Epithelial cell of proximal tubule (primary cell): ENCODE measurements at regions not wholly inside any gene's neighbourhood (a gene's known extent, or its start where the extent isn't known, plus 50 kb on each side); places are given as distances from the start of the nearest gene placed in this dataset.

ENCODE experiments used
- DNase-seq: peaks from one replicate; pipeline ENCODE4 v3.0.0-alpha.2; 2011; ENCODE audit warnings: low read depth
- H3K4me3 ChIP-seq: 2 replicates; pipeline ENCODE4 v1.5.1; 2011; ENCODE audit warnings: low read depth, mild to moderate bottlenecking, low read length
- CTCF ChIP-seq: conservative IDR thresholded peaks from 2 replicates; pipeline ENCODE4 v1.5.1; 2012; ENCODE audit warnings: low read depth, mild to moderate bottlenecking, low read length

GRCh38 chr19:28987177-28987576, 225.8 kb downstream of the UQCRFS1 start:
- TF ChIP-seq CTCF, result no peak
- no peak overlapping the region for H3K4me3 ChIP-seq

GRCh38 chr19:28985201-28985600, 227.8 kb downstream of the UQCRFS1 start:
- no peak for TF ChIP-seq CTCF
- DNase-seq, result no peak
- no peak overlapping the region for H3K4me3 ChIP-seq

More at GRCh38 chr19:28987177-28987576, 225.8 kb downstream of the UQCRFS1 start:
- DNase-seq, result no peak

- no peak for TF ChIP-seq CTCF
- H3K4me3 ChIP-seq, result no peak overlapping the region
- DNase-seq, result no peak
Observed at GRCh38 chr19:28984315-28984714, 228.6 kb downstream of the UQCRFS1 start.

DNA sequence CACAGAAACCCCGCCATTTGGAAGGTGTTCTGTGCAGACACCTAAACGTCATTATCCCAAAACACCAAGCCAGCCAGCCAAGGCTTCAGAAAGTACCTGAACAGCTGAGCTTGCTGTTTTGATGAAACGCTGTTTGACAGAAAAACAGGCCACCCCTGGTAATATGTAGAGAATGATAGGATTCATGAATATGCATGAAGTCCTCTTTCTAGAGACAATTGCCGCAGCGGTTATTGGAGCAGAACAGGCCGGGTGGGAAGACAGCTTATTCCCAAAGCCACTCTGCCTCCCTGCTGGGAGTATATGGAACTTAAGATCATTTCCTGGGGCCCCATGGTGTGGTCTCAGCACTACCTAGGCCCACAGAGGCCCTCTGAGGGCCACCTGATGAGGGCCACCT, 229.5 kb downstream of the UQCRFS1 start:
- TF ChIP-seq CTCF, result no peak
- DNase-seq, result no peak
- no peak overlapping the region for H3K4me3 ChIP-seq

- DNase-seq, result no peak
- H3K4me3 ChIP-seq, result no peak overlapping the region
- TF ChIP-seq CTCF, result no peak
Observed at GRCh38 chr19:28981994-28982393, 231.0 kb downstream of the UQCRFS1 start.

DNA sequence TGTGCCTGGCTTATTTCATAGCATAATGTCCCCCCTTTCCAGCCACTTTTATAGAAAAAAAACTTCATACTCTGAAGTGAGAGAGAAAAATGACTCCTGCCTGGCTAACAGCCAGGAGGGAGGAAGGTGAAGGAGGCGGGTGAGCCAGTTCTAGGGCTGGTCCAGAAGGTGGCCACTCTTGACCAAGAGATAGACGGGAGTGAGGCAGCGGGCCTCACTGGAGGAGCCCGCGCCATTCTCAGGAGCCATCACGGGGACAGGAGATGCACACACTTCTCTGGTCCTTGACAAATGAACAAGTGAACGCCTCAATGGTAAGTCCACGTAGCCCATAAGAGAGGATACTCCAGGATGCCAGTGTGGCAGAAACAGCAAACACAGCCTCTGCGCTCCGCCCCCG, 231.4 kb downstream of the UQCRFS1 start:
- DNase-seq, result no peak
- no peak for TF ChIP-seq CTCF
- H3K4me3 ChIP-seq, result no peak overlapping the region

DNA sequence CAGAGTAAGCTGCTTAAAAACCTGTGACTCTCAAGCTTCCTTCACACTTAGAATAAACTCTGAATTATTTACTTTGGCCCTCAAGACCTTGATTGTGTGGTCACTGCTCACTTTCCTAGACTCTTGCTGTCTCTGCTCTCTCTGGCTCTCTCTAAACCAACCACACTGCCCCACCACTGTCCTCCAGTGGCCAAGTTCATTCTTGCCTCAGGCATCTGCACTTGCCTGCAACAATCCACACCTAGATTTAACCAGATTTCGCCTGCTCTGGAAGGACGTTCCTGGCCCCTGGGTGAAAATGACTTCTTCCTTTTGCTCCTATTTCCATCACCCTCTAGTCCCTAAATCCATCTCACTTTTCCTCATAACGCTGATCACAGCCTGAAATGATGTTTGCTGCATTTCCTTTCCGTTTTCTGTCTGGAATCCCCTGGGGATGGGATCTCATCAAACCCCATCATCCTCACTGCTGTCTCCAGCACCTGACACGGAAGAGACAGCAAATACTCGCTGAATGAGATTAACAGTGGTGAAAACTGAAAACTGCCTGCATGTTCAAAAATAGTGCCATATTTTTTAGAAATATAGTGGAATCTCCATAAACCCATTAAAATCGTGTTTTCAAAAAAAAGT, 232.6 kb downstream of the UQCRFS1 start:
- H3K4me3 ChIP-seq, result no peak overlapping the region
- DNase-seq, result no peak
- peak; percentile 94 for TF ChIP-seq CTCF
